GM10266 (cell line): ENCODE measurements at regions not wholly inside any gene's neighbourhood (a gene's known extent, or its start where the extent isn't known, plus 50 kb on each side); places are given as distances from the start of the nearest gene placed in this dataset.

Experiments used
- DNase-seq: peaks from one replicate; pipeline ENCODE4 v3.0.0; 2012; ENCODE audit errors: extremely low spot score
- TF ChIP-seq, protein P1 (sequence below): IDR thresholded peaks from 2 replicates; pipeline ENCODE4 v1.5.1; 2012; ENCODE audit warnings: mild to moderate bottlenecking, low read depth; ENCODE audit not compliant: control insufficient read depth, insufficient read depth; ENCODE audit errors: missing control alignments

DNA sequence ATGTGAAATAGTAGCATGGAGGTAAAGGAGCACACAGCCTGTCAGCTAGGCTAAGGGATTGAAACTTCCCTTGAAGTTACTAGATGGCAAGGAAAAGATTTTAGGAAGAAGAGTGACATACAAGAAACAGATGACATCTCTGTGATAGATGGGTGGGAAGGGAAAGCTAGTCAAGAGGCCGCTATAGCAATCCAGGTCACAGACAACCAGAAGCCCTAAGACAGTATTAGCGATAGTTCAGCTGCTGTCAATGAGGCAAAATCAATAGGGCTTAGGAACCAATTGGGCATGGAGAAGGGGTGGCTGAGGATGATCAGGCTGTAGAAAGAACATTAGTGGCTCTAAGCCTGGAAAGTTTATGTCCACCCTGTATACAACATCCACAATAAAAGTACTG lies 111.1 kb downstream of the GLUL start:
- no peak for DNase-seq
- TF ChIP-seq, protein P1, sequence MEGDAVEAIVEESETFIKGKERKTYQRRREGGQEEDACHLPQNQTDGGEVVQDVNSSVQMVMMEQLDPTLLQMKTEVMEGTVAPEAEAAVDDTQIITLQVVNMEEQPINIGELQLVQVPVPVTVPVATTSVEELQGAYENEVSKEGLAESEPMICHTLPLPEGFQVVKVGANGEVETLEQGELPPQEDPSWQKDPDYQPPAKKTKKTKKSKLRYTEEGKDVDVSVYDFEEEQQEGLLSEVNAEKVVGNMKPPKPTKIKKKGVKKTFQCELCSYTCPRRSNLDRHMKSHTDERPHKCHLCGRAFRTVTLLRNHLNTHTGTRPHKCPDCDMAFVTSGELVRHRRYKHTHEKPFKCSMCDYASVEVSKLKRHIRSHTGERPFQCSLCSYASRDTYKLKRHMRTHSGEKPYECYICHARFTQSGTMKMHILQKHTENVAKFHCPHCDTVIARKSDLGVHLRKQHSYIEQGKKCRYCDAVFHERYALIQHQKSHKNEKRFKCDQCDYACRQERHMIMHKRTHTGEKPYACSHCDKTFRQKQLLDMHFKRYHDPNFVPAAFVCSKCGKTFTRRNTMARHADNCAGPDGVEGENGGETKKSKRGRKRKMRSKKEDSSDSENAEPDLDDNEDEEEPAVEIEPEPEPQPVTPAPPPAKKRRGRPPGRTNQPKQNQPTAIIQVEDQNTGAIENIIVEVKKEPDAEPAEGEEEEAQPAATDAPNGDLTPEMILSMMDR: no peak

DNA sequence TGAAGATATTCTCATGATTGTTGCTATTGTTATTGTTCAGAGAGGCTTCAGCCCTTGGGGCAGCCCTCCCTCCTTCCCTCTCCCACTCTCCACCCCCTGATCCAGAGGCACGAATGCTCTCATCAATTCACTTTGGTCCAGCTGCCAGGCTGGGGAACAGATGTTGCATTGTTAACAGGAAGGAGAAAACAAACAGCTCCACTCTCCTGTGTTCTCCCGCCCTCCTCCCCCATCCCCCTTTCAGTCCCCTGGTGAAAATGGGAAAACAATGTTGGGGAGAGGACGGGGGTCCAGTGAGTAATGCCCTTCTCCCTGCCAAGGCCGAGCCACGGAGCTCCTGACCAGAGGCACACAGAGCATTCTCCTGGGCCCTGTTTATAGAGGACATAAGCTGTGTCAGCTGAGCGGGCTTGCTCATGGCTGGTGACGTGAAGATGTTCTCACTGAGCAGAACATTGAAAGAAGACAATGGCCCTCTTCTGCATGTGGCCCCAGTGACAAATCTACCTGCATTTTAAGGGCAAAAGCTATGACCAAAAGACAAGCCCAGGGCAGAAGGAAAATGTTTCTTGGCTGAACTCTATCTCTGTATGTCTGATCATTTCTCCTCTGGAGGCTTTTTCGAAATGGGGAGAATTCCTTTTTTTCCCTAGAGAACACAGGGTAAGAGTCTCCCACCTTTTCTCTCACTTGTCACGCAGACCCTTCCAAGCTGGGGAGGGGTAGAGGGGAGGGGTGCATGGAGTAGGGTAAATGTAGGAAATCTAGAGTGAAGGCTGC lies 111.7 kb downstream of the GLUL start:
- DNase-seq: no peak
- TF ChIP-seq, protein P1: no peak

DNA sequence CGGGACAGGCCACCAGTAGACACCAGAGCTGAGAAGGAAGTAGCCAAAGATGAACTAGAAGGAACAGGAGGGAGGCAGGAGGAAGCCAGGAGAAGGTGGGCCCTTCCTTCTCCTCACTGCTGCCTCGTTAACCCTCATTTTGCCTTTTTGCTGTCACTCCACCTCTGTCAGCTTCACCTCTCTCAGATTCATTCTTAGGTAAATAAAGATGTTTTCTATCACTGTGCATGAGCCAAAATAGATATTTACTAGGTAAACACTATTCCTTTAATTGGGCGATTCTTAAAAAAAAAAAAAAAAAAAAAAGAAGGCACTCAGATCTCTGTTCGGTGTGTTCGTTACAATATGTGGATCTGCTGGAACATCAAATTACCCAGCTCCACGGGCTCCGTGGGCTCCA lies 112.3 kb downstream of the GLUL start:
- TF ChIP-seq, protein P1: no peak
- no peak for DNase-seq

DNA sequence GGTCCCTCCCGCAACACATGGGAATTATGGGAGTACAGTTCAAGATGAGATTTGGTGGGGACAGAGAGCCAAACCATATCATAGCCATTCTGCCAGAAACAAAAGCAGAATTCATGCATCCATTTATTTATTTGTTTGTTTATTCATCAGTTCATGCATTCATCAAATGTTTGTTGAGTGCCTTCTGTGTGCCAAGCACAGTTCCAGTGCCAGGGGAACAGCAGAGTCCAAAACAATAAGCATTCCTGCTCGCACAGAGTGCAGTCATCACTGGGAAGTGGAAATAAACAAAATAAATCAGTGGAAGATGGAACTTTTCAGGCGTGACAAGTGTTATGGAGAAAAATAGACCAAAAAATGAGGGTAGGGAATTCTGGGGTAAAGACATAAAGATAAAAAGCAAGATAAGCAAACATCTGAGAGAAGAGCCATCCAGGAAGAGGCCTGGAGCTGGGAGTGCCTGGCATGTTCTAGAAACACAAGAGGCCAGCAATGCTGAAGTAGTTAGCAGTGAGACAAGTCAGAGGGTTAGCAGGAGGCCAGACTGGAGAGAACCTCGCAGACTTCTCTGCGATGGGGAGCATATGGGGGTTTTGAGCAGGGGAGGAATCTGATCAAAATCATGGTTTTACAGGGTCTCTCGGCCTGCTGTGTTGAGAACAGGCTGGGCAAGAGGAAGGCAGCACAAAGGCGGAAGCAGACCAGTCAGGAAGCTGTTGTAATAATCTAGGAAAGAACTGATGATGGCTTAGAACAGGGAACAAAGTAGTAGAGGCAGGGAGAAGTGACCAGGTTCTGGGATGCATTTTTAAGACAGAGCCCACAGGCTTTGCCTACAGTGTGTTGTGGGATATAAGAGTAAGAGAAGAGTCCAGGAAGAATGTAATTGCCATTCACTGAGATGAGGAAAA lies 113.2 kb downstream of the GLUL start:
- TF ChIP-seq, protein P1: no peak
- DNase-seq: no peak

DNA sequence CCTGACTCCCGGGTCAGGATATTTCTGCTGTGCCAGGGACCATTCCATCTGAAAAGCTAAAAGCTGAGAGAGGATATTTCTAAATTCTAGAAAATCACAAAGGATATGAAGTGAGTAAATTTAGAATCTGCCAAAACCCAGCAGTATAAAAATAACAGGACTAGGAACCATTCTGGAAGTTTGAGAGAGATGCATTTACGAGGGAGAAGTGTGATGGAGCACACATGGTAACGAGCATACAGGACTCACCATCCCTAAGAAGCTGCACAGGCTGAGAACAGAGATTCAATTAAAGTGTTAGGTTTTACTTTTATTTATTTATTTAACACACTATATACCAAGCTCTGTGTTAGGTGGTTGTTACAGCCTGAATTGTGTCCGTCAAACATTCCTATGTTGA lies 116.3 kb downstream of the GLUL start:
- TF ChIP-seq, protein P1: no peak
- no peak for DNase-seq

DNA sequence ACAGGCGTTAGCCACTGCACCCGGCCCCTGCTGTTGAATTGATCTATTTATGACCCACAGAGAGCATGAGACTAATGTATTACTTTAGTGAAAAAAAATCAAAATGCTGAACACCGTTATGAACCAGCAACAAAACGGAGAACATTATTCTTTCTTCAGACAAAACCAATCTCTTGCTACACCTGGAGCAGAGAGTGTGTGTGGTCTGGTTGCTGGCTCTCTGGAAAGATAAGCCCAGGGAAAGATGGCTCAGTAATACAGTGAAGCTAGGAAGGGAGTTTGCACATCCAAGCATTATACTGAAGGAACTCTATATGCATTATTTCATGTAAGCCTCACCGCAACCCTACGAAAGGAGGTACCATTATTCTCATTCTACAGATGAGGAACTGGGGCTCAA lies 117.0 kb downstream of the GLUL start:
- DNase-seq: no peak
- TF ChIP-seq, protein P1: no peak

DNA sequence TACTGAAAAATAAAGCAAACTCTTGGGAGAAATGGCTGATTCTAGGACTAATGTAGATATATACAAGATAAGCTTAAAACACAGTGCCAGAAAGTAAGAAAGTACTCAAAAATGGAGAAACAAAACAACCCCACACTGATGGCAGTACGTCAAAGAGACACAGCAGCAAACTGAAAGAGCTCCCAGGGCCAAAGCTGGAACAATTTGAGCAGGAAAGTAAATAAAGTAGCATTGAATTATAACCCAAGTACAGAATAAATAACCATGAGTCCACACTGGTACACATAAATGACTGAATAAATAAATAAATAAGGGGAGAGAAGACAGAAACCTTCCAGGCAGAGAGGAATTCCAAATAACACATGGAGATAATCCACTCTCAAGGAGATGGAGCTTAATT lies 120.9 kb downstream of the GLUL start:
- TF ChIP-seq, protein P1: no peak

More for the DNA sequence above, 120.9 kb downstream of the GLUL start:
- DNase-seq: no peak
